ENCODE measurements at regions not wholly inside any gene's neighbourhood (a gene's known extent, or its start where the extent isn't known, plus 50 kb on each side); places are given as distances from the start of the nearest gene placed in this dataset.
A peak's percentile ranks its signal among the peaks of the same experiment; 100 is the strongest.

GRCh38 chr3:184659797-184660301 lies 52.0 kb downstream of the MAGEF1 start:
- DNase-seq (ENCODE audit: low read depth) = no peak
- in situ Hi-C loops (cut with HindIII; ENCODE audit: low pct_unique_long_range_greater_than_20kb, low sequenced_read_pairs) = no loop called here

GRCh38 chr3:184658223-184658928 lies 53.5 kb downstream of the MAGEF1 start:
- DNase-seq (ENCODE audit: low read depth) = no peak
- in situ Hi-C loops (cut with HindIII; ENCODE audit: low pct_unique_long_range_greater_than_20kb, low sequenced_read_pairs) = no loop called here

GRCh38 chr3:184656829-184657681 lies 54.8 kb downstream of the MAGEF1 start:
- DNase-seq (ENCODE audit: low read depth) = no peak
- in situ Hi-C loops (cut with HindIII; ENCODE audit: low pct_unique_long_range_greater_than_20kb, low sequenced_read_pairs) = no loop called here

DNA sequence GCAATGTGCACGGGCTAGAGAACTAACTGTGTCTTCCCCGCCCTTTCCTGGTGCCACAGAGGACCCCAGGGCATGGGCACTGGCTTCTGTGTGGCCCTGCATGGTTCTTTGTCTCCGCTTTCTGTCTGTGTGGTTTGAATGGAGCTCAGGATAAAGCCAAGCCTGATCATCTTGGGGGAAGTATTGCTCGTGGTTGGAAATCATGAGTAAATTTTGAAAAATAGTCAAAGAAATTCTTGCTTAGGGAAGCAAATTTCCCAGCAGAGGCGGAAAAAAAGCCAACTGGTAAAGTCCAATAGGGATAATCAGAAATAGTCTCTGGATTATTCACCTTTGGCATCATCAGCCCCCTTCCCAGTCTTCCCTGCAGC lies 55.4 kb downstream of the MAGEF1 start:
- in situ Hi-C loops (cut with HindIII; ENCODE audit: low pct_unique_long_range_greater_than_20kb, low sequenced_read_pairs) = no loop called here
- no peak for DNase-seq (ENCODE audit: low read depth)

GRCh38 chr3:184655597-184655996 lies 56.3 kb downstream of the MAGEF1 start:
- in situ Hi-C loops (cut with HindIII; ENCODE audit: low pct_unique_long_range_greater_than_20kb, low sequenced_read_pairs) = no loop called here
- no peak for DNase-seq (ENCODE audit: low read depth)

DNA sequence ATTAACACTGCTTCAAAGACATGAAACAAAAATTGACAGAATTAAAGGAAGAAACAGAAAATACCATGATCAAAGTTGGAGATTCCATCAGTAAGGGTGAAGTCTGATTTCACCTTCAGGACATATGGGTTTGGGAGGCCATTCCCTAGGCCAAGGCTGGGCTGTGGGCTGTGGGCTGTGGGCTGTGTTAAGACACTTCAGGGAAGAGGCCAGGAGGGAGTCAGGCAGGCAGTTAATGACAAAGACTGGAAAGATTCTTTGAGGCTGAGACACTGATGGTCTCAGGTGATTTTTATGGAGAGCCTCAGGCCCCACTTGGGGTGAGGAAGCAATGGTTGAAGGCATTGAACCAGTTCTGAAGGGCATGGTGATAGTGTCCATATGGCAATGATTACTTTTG lies 57.5 kb downstream of the MAGEF1 start:
- in situ Hi-C loops (cut with HindIII; ENCODE audit: low pct_unique_long_range_greater_than_20kb, low sequenced_read_pairs) = no loop called here
- no peak for DNase-seq (ENCODE audit: low read depth)

DNA sequence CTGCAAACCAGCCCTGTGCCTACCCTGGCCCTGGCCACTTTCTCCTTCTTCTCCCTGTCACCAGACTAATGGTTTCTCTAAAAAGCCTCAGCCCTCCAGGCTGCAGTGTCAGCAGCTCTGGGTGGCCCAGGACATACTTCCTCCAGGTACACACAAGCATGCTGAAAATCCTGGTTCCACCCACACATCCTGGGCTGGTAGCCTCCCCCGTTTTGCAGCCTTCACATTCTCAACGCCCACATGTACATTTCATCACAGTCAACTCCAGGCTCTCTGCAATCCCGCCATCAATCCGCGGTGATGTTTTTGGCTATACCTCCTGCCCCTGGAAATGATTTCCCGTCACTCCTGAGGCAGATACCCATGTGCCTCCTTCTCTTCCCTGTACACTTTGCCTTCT lies 59.4 kb downstream of the MAGEF1 start:
- no peak for DNase-seq (ENCODE audit: low read depth)

GRCh38 chr3:184651904-184652303 lies 60.0 kb downstream of the MAGEF1 start:
- in situ Hi-C loops (cut with HindIII; ENCODE audit: low pct_unique_long_range_greater_than_20kb, low sequenced_read_pairs) = no loop called here
- DNase-seq (ENCODE audit: low read depth) = no peak

More for the DNA sequence above, 59.4 kb downstream of the MAGEF1 start:
- in situ Hi-C loops (cut with HindIII; ENCODE audit: low pct_unique_long_range_greater_than_20kb, low sequenced_read_pairs) = no loop called here

DNA sequence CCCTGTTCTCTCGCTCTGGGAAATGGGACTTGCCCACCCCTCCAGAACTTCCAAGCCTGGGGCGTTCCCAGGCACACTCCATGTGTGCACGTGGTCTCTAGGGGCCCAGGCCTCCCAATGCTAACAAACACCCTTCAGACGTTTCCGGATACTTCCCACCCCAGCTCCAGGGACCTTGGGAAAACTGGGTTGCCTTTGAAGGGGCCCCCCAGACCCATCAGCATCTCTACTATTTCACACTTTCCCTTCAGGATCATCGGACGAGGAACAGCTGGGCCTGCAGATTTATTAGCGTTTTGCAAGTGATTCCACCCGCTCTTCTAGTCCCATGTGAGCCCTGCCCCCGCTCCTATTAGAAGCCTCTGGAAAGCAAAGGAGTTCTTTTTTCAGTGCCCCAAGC lies 63.2 kb downstream of the MAGEF1 start:
- in situ Hi-C loops (cut with HindIII; ENCODE audit: low pct_unique_long_range_greater_than_20kb, low sequenced_read_pairs) = no loop called here

GRCh38 chr3:184647405-184647936 lies 64.4 kb downstream of the MAGEF1 start:
- in situ Hi-C loops (cut with HindIII; ENCODE audit: low pct_unique_long_range_greater_than_20kb, low sequenced_read_pairs) = no loop called here
- DNase-seq (ENCODE audit: low read depth) = no peak

More for the DNA sequence above, 63.2 kb downstream of the MAGEF1 start:
- DNase-seq (ENCODE audit: low read depth) = no peak

GRCh38 chr3:184645336-184645735 lies 66.5 kb downstream of the MAGEF1 start:
- no peak for DNase-seq (ENCODE audit: low read depth)
- in situ Hi-C loops (cut with HindIII; ENCODE audit: low pct_unique_long_range_greater_than_20kb, low sequenced_read_pairs) = no loop called here

DNA sequence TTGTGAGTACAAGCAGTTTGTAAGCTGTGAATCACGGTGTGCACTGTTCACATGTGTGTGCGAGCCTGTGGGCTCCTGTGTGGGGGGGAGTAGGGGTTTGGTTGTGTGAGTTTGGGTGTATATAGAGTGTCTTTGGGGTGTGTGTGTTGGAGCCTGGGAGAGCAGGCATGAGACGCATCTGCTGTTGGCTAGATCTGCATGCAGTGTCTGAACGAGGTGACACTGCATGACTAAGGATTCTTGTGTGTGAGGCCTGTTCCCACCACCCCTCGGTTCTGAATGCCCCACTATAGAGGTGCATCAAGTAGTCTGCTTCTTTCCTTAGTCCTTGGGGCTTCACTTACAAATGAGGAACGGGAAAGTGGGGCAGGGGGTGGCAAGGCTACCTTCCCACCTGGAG lies 68.4 kb downstream of the MAGEF1 start:
- in situ Hi-C loops (cut with HindIII; ENCODE audit: low pct_unique_long_range_greater_than_20kb, low sequenced_read_pairs) = no loop called here
- no peak for DNase-seq (ENCODE audit: low read depth)

GRCh38 chr3:184642631-184643285 lies 69.1 kb downstream of the MAGEF1 start:
- in situ Hi-C loops (cut with HindIII; ENCODE audit: low pct_unique_long_range_greater_than_20kb, low sequenced_read_pairs) = no loop called here
- no peak for DNase-seq (ENCODE audit: low read depth)

GRCh38 chr3:184641430-184641829 lies 70.4 kb downstream of the MAGEF1 start:
- no peak for DNase-seq (ENCODE audit: low read depth)
- in situ Hi-C loops (cut with HindIII; ENCODE audit: low pct_unique_long_range_greater_than_20kb, low sequenced_read_pairs) = no loop called here

DNA sequence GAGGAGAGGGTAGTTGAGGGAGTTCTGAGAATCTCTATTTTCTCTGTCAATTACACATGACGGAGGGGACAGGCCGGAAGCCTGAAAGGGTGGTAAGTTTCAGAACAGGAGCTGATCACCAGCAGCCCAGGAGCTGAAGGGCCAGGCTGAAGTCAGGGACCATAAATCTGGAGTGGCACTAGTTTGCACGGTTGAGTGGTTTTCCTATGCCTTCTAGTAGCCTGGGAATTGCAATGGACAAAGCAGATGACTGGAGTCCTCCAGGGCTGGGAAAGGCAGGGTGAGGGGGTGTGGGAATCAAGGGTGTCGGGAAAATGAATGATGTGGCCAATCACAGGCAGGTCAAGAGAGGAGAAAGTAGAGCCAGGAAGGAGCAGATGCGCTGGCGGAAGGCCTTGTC lies 72.5 kb downstream of the MAGEF1 start:
- in situ Hi-C loops (cut with HindIII; ENCODE audit: low pct_unique_long_range_greater_than_20kb, low sequenced_read_pairs) = no loop called here
- DNase-seq (ENCODE audit: low read depth) = peak; percentile 71

GRCh38 chr3:184637705-184638104 lies 74.2 kb downstream of the MAGEF1 start:
- in situ Hi-C loops (cut with HindIII; ENCODE audit: low pct_unique_long_range_greater_than_20kb, low sequenced_read_pairs) = no loop called here

GRCh38 chr3:184636741-184637316 lies 75.0 kb downstream of the MAGEF1 start:
- peak; percentile 77 for DNase-seq (ENCODE audit: low read depth)
- in situ Hi-C loops (cut with HindIII; ENCODE audit: low pct_unique_long_range_greater_than_20kb, low sequenced_read_pairs) = no loop called here

More at GRCh38 chr3:184637705-184638104, 74.2 kb downstream of the MAGEF1 start:
- DNase-seq (ENCODE audit: low read depth) = no peak

DNA sequence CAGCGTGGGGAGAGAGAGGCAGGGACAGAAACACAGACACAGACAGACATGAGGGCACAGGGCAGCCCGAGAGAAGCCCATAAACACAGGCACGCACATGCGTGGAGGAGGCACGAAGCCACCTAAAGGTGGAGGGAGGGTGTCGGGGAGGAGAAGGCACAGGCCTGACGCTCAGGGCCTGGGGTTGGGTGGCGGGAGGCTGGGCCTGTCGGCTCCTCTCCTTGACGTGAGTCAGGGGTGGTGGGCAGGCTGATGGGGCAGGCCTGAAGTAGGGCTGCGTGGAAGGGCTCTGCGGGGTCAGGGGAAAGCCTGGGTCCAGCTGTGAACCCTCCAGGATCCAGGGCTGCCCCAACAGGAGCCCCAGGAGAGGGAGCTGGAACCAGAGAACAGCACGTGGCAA lies 74.2 kb downstream of the EPHB3 start:
- in situ Hi-C loops (cut with HindIII; ENCODE audit: low pct_unique_long_range_greater_than_20kb, low sequenced_read_pairs) = no loop called here
- DNase-seq (ENCODE audit: low read depth) = no peak
